Caco-2 (cell line): ENCODE measurements at regions not wholly inside any gene's neighbourhood (a gene's known extent, or its start where the extent isn't known, plus 50 kb on each side); places are given as distances from the start of the nearest gene placed in this dataset.

ENCODE experiments used
- BruUV-seq: library from RNA; stranded (reverse); fragments of 400-500 nt; replicated peaks from 2 replicates; lab custom pipeline; 2021; lab: Mats Ljungman, UMichigan
- CTCF ChIA-PET: fragments of 300-600 bp; sonication (Branson Sonifier 250); formaldehyde crosslinking; loops from one replicate; lab custom pipeline; 2022; ENCODE audit warnings: antibody characterized with exemption; lab: Charles Lee
- POLR2A ChIA-PET: fragments of 300-600 bp; sonication (Branson Sonifier 250); formaldehyde crosslinking; loops from one replicate; lab custom pipeline; 2022; ENCODE audit warnings: antibody characterized with exemption; lab: Charles Lee
- DNase-seq, 2 experiments: peaks; one replicate each; pipeline versions ENCODE4 v3.0.0 to v3.0.0-alpha.2; 2020 to 2022
- H3K27me3 ChIP-seq: replicated peaks from 2 replicates; pipeline ENCODE4 v1.6.0; 2011; ENCODE audit warnings: low read length; ENCODE audit not compliant: control insufficient read depth, insufficient read depth
- H3K36me3 ChIP-seq: 2 replicates; pipeline ENCODE4 v1.5.1; 2011; ENCODE audit warnings: low read length; ENCODE audit not compliant: control insufficient read depth, insufficient read depth
- H3K4me1 ChIP-seq: fragments of 250-450 bp; sonication (Bioruptor Pico); 2 replicates; pipeline ENCODE4 v1.5.1; 2020; ENCODE audit warnings: mild to moderate bottlenecking
- H3K4me3 ChIP-seq: 2 replicates; pipeline ENCODE4 v1.5.1; 2011; ENCODE audit warnings: low read depth, mild to moderate bottlenecking, control low read depth, low read length
- H3K9me3 ChIP-seq: fragments of 250-450 bp; sonication (Bioruptor Pico); 2 replicates; pipeline ENCODE4 v1.5.1; 2020; ENCODE audit warnings: mild to moderate bottlenecking, moderate library complexity
- H3K27ac Mint-ChIP-seq: one replicate; pipeline ENCODE4 v1.8.0; 2022; ENCODE audit warnings: mixed read lengths; ENCODE audit not compliant: unreplicated experiment
- H3K27me3 Mint-ChIP-seq: one replicate; pipeline ENCODE4 v1.8.0; 2022; ENCODE audit warnings: mixed read lengths; ENCODE audit not compliant: insufficient read depth, unreplicated experiment
- H3K36me3 Mint-ChIP-seq: one replicate; pipeline ENCODE4 v1.8.0; 2022; ENCODE audit warnings: mild to moderate bottlenecking, mixed read lengths; ENCODE audit not compliant: insufficient read depth, unreplicated experiment
- H3K4me1 Mint-ChIP-seq: one replicate; pipeline ENCODE4 v1.8.0; 2022; ENCODE audit warnings: low read depth, mixed read lengths; ENCODE audit not compliant: unreplicated experiment
- H3K4me3 Mint-ChIP-seq: one replicate; pipeline ENCODE4 v1.8.0; 2022; ENCODE audit warnings: mild to moderate bottlenecking, moderate library complexity, mixed read lengths; ENCODE audit not compliant: unreplicated experiment
- H3K9me3 Mint-ChIP-seq: one replicate; pipeline ENCODE4 v1.8.0; 2022; ENCODE audit warnings: mixed read lengths; ENCODE audit not compliant: unreplicated experiment
- CTCF ChIP-seq, 2 experiments: fragments of 200-600 bp in 1 of 2; IDR thresholded peaks; 1 replicate in 1 of 2; 2 replicates in 1 of 2; pipeline versions ENCODE4 v1.5.1 to v1.8.0; 2011 to 2022; ENCODE audit warnings: antibody characterized with exemption in 1 of 2, control low read depth in 1 of 2, inconsistent platforms in 1 of 2, low read depth in 1 of 2, low read length in 1 of 2, mild to moderate bottlenecking in 1 of 2, moderate library complexity in 1 of 2; ENCODE audit not compliant: insufficient read depth in 1 of 2, severe bottlenecking in 1 of 2, unreplicated experiment in 1 of 2
- intact Hi-C: fragments of 100-400 bp; cut with micrococcal nuclease; formaldehyde crosslinking; loops from one replicate; pipeline ENCODE4 v1.10.0; 2022; ENCODE audit not compliant: unreplicated experiment

DNA sequence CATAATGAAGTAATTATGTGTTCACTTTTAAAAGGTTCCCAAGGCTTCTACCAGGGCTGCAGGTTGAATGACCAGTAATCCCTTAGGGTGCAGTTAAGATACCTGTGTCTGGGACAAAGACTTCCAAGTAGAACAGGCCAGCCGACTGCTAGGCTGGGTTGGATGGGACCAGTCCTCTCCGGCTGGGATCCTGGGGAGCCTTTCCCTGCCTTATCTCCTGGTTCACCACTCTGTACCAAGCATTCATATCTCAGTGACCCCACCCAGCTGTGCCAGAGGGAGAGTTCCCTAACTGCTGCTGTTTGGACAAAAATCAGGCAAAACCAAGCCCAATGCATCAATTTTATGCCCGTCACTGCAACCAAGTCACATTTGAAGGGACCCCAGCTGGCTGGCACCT is 116.2 kb upstream of the ATP1A1 start:
- Histone ChIP-seq H3K4me1 (no peaks in the 10 kb centered on the region), H3K4me3 (no peak overlapping the region), H3K9me3 (no peaks in the 10 kb centered on the region), H3K27me3 (no peaks in the 10 kb centered on the region), H3K36me3 (no peaks in the 10 kb centered on the region)
- H3K4me1 Mint-ChIP-seq, result peaks cover 17% of the 10 kb centered on the region
- intact Hi-C loops, result no loop called here
- H3K36me3 Mint-ChIP-seq, result no peaks in the 10 kb centered on the region
- no peak for DNase-seq
- no peak for TF ChIP-seq CTCF (IDR thresholded peaks at IDR 0.05; ENCODE audit: insufficient read depth in 1 of 2, low read depth in 1 of 2, low read length in 1 of 2, severe bottlenecking in 1 of 2, unreplicated experiment in 1 of 2)
- CTCF ChIA-PET, result no interaction called here
- H3K9me3 Mint-ChIP-seq, result no peaks in the 10 kb centered on the region
- BruUV-seq, result no TSS peak
- POLR2A ChIA-PET, result no interaction called here
- no peak overlapping the region for H3K4me3 Mint-ChIP-seq
- no peak overlapping the region for H3K27ac Mint-ChIP-seq
- H3K27me3 Mint-ChIP-seq, result no peaks in the 10 kb centered on the region

- ChIA-PET POLR2A (no interaction called here), CTCF (no interaction called here)
- no peak for DNase-seq
- Histone ChIP-seq H3K9me3 (no peaks in the 10 kb centered on the region), H3K4me1 (no peaks in the 10 kb centered on the region), H3K4me3 (no peak overlapping the region), H3K27me3 (no peaks in the 10 kb centered on the region), H3K36me3 (no peaks in the 10 kb centered on the region)
- no peaks in the 10 kb centered on the region for H3K36me3 Mint-ChIP-seq
- H3K27me3 Mint-ChIP-seq, result no peaks in the 10 kb centered on the region
- peaks cover 17% of the 10 kb centered on the region for H3K4me1 Mint-ChIP-seq
- no peak overlapping the region for H3K4me3 Mint-ChIP-seq
- no peak overlapping the region for H3K27ac Mint-ChIP-seq
- no TSS peak for BruUV-seq
- intact Hi-C loops, result no loop called here
- TF ChIP-seq CTCF (IDR thresholded peaks at IDR 0.05; ENCODE audit: insufficient read depth in 1 of 2, low read depth in 1 of 2, low read length in 1 of 2, severe bottlenecking in 1 of 2, unreplicated experiment in 1 of 2), result no peak
- H3K9me3 Mint-ChIP-seq, result no peaks in the 10 kb centered on the region
These were observed 115.7 kb upstream of the ATP1A1 start for GRCh38 chr1:116257341-116257767.

- H3K27ac Mint-ChIP-seq, result no peak overlapping the region
- peaks cover 17% of the 10 kb centered on the region for H3K4me1 Mint-ChIP-seq
These were observed 115.2 kb upstream of the ATP1A1 start for GRCh38 chr1:116257836-116258235.

More at GRCh38 chr1:116257836-116258235, 115.2 kb upstream of the ATP1A1 start:
- Mint-ChIP-seq H3K36me3 (no peaks in the 10 kb centered on the region), H3K9me3 (no peaks in the 10 kb centered on the region), H3K4me3 (no peak overlapping the region), H3K27me3 (no peaks in the 10 kb centered on the region)
- no peak for DNase-seq
- no peak for TF ChIP-seq CTCF (IDR thresholded peaks at IDR 0.05; ENCODE audit: insufficient read depth in 1 of 2, low read depth in 1 of 2, low read length in 1 of 2, severe bottlenecking in 1 of 2, unreplicated experiment in 1 of 2)
- no peaks in the 10 kb centered on the region for H3K4me1 ChIP-seq
- POLR2A ChIA-PET, result no interaction called here
- BruUV-seq, result no TSS peak
- intact Hi-C loops, result no loop called here
- CTCF ChIA-PET, result no interaction called here
- H3K36me3 ChIP-seq, result no peaks in the 10 kb centered on the region
- H3K9me3 ChIP-seq, result no peaks in the 10 kb centered on the region
- H3K4me3 ChIP-seq, result no peak overlapping the region
- H3K27me3 ChIP-seq, result no peaks in the 10 kb centered on the region
